Endothelial cell of umbilical vein (primary cell): ENCODE measurements at regions not wholly inside any gene's neighbourhood (a gene's known extent, or its start where the extent isn't known, plus 50 kb on each side); places are given as distances from the start of the nearest gene placed in this dataset.

ENCODE experiments used
- CTCF ChIP-seq, 2 donors: IDR thresholded peaks; 1 replicate in 1 of 2; 2 replicates in 1 of 2; pipeline ENCODE4 v1.5.1; 2011; ENCODE audit warnings: low read length in 2 of 2, mild to moderate bottlenecking in 2 of 2, moderate library complexity in 2 of 2, control low read depth in 1 of 2, inconsistent platforms in 1 of 2, low read depth in 1 of 2; ENCODE audit not compliant: insufficient read depth in 1 of 2; ENCODE audit errors: extremely low read depth in 1 of 2
- EZH2 ChIP-seq: IDR thresholded peaks from 2 replicates; pipeline ENCODE4 v1.6.1; 2012; ENCODE audit warnings: borderline replicate concordance, low read depth, mild to moderate bottlenecking, moderate library complexity, low read length, inconsistent platforms; ENCODE audit not compliant: severe bottlenecking
- FOS ChIP-seq: IDR thresholded peaks from 2 replicates; pipeline ENCODE4 v1.6.1; 2011; ENCODE audit warnings: mild to moderate bottlenecking, low read length, moderate library complexity, borderline replicate concordance; ENCODE audit not compliant: insufficient read depth
- POLR2A ChIP-seq: IDR thresholded peaks from 2 replicates; pipeline ENCODE4 v1.6.1; 2012; ENCODE audit warnings: low read depth, mild to moderate bottlenecking, control low read depth, low read length
- POLR2AphosphoS5 ChIP-seq: IDR thresholded peaks from 2 replicates; pipeline ENCODE4 v1.6.1; 2012; ENCODE audit warnings: low read depth, mild to moderate bottlenecking, control low read depth, low read length, moderate library complexity; ENCODE audit not compliant: insufficient read depth

GRCh38 chr3:73743551-73743950 lies 118.8 kb upstream of the PDZRN3 start:
- no peak for TF ChIP-seq CTCF (IDR thresholded peaks at IDR 0.05; ENCODE audit: extremely low read depth in 1 of 2, insufficient read depth in 1 of 2, low read depth in 1 of 2, low read length in 2 of 2)
- TF ChIP-seq POLR2A = no peak
- TF ChIP-seq POLR2AphosphoS5 = no peak
- TF ChIP-seq EZH2 = no peak
- TF ChIP-seq FOS = no peak
